Upper lobe of right lung (tissue), 1 donor: ENCODE measurements at regions not wholly inside any gene's neighbourhood (a gene's known extent, or its start where the extent isn't known, plus 50 kb on each side); places are given as distances from the start of the nearest gene placed in this dataset.

Experiments
- ATAC-seq: fragments of 200-7000 bp; cut with Tn5 transposase; one replicate; pipeline ENCODE4 v1.9.1; 2020; ENCODE audit warnings: mild to moderate bottlenecking, moderate library complexity
- DNase-seq: peaks from one replicate; pipeline ENCODE4 v3.0.0-alpha.2; 2020
- H3K27ac ChIP-seq: fragments of 200-600 bp; one replicate; pipeline ENCODE4 v1.8.0; 2022
- H3K27me3 ChIP-seq: fragments of 200-600 bp; one replicate; pipeline ENCODE4 v1.8.0; 2022; ENCODE audit warnings: mild to moderate bottlenecking
- H3K36me3 ChIP-seq: fragments of 200-600 bp; one replicate; pipeline ENCODE4 v1.8.0; 2022
- H3K4me1 ChIP-seq: fragments of 200-600 bp; one replicate; pipeline ENCODE4 v1.8.0; 2022
- H3K4me3 ChIP-seq: fragments of 200-600 bp; one replicate; pipeline ENCODE4 v1.8.0; 2022; ENCODE audit warnings: mild to moderate bottlenecking
- H3K9me3 ChIP-seq: fragments of 200-600 bp; one replicate; pipeline ENCODE4 v1.8.0; 2022
- intact Hi-C: fragments of 100-400 bp; cut with DNase I; formaldehyde crosslinking; loops from one replicate; pipeline ENCODE4 v1.11.0; 2022
- TF ChIP-seq, protein P1 (sequence below): fragments of 200-600 bp; IDR thresholded peaks from one replicate; pipeline ENCODE4 v1.8.0; 2022; ENCODE audit warnings: antibody characterized with exemption
- donor health status: DM: no; HTN: yes; CAD: no; lungs with severe emphysema.

DNA sequence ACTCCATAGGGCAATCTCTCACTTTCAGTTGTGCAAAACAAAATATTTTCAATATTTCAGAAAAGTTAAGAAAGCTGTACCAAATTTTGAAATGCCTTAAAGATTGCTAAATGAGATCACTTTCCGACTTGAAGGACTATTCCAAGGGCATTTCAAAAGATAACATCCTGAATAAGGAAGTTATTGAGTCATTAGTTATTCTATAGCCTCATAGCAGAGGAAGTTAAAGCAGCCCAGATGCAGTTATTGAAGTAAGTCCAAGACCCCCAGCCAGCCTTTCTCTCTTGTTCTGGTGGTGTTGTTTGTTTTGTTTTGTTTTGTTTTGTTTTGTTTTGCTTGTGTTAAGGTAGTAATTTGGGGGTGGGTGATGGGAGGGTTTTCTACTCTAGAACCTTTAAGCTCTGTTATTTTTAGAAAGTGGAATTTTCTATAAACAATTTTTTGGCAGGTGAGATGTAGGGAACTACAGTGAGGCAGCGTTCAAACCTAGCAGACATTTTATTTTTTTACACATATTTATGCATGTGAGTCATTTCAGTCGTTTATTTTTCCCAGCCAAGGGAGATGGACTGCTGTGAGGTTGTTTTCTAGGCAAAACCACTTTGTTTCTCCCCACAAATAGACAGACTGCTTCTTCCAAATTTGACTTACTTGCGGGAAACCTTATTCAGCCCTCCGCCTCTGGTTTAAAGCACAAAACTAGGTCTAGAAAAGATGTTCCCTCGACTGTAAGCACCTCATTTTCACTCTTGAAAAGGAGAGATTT is 216.3 kb upstream of the ARPP21 start:
- no peak for ATAC-seq
- DNase-seq = no peak
- Histone ChIP-seq H3K4me1 (no peaks in the 10 kb centered on the region), H3K36me3 (no peaks in the 10 kb centered on the region), H3K27ac (no peak overlapping the region), H3K4me3 (no peak overlapping the region), H3K27me3 (no peaks in the 10 kb centered on the region), H3K9me3 (no peaks in the 10 kb centered on the region)
- TF ChIP-seq, protein P1, sequence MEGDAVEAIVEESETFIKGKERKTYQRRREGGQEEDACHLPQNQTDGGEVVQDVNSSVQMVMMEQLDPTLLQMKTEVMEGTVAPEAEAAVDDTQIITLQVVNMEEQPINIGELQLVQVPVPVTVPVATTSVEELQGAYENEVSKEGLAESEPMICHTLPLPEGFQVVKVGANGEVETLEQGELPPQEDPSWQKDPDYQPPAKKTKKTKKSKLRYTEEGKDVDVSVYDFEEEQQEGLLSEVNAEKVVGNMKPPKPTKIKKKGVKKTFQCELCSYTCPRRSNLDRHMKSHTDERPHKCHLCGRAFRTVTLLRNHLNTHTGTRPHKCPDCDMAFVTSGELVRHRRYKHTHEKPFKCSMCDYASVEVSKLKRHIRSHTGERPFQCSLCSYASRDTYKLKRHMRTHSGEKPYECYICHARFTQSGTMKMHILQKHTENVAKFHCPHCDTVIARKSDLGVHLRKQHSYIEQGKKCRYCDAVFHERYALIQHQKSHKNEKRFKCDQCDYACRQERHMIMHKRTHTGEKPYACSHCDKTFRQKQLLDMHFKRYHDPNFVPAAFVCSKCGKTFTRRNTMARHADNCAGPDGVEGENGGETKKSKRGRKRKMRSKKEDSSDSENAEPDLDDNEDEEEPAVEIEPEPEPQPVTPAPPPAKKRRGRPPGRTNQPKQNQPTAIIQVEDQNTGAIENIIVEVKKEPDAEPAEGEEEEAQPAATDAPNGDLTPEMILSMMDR = no peak
- intact Hi-C loops = no loop called here

DNA sequence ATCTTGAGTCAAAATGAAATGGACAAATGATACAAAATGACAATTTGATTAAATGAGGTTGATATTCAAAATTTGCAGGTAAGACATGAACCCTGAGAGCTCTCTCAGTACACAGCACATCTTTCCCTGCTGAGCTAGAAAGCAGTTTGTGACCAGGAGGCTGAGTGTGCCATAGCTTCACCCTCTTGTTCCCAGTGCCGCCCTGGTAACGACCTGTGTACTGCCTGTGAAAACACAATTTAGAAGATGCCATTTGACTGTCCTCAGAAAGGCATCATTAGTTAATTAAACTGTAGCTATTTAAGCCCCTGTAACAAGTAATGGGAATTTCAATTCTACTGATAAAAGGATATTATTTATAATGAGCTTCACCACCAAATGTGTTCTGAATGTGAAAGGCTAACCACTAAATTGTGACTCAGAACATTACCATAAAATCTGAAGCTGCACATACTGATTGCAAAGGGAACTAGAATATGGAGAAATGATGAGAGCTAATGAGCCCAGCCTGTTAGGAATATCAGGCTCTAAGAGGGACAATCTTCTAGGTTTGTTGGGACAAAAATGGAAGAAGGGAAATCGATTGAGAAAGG is 212.9 kb upstream of the ARPP21 start:
- no peak for DNase-seq
- Histone ChIP-seq H3K4me3 (no peak overlapping the region), H3K9me3 (no peaks in the 10 kb centered on the region), H3K36me3 (no peaks in the 10 kb centered on the region), H3K27ac (no peak overlapping the region), H3K27me3 (no peaks in the 10 kb centered on the region), H3K4me1 (no peaks in the 10 kb centered on the region)
- ATAC-seq = no peak
- TF ChIP-seq, protein P1 = no peak
- intact Hi-C loops = no loop called here

DNA sequence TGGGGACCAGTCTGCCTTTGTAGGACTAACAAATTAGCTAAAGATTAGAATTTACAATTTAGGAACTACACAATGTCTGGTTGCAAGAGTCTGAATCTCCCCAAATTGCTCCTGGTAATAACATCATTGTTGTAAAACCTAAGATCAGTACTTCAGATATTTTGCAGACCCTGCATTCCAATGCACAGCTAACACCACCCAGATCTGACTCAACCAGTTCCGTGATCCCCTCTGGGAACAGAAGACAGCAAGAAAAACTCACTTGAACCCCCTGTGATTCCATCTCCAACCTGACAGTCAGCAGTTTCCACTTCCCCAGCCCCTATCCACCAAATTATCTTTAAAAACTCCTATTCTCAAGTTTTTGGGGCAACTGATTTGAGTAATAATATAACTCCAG is 201.9 kb upstream of the ARPP21 start:
- no peak for ATAC-seq
- DNase-seq = no peak
- intact Hi-C loops = no loop called here

DNA sequence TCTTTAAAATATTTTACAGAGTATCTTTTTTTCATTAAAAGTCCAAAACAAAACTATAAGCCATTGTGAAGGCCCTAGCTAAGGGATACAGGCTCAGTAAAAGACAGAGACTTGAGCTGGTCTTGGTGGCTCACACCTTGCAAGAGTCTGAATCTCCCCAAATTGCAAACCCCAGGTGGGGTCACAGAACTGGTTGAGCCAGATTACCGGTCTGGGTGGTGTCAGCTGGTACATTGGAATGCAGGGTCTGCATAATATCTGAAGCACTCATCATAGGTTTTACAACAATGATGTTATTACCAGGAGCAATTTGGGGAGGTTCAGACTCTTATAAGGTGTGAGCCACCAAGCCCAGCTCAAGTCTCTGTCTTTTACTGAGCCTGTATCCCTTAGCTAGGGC is 201.2 kb upstream of the ARPP21 start:
- Histone ChIP-seq H3K27ac (no peak overlapping the region), H3K36me3 (no peaks in the 10 kb centered on the region), H3K4me3 (no peak overlapping the region), H3K4me1 (no peaks in the 10 kb centered on the region), H3K9me3 (no peaks in the 10 kb centered on the region), H3K27me3 (no peaks in the 10 kb centered on the region)
- DNase-seq = no peak
- TF ChIP-seq, protein P1 = no peak
- no peak for ATAC-seq
- intact Hi-C loops = no loop called here

More for the DNA sequence above, 201.9 kb upstream of the ARPP21 start:
- TF ChIP-seq, protein P1 = no peak
- Histone ChIP-seq H3K4me1 (no peaks in the 10 kb centered on the region), H3K36me3 (no peaks in the 10 kb centered on the region), H3K27ac (no peak overlapping the region), H3K9me3 (no peaks in the 10 kb centered on the region), H3K4me3 (no peak overlapping the region), H3K27me3 (no peaks in the 10 kb centered on the region)

DNA sequence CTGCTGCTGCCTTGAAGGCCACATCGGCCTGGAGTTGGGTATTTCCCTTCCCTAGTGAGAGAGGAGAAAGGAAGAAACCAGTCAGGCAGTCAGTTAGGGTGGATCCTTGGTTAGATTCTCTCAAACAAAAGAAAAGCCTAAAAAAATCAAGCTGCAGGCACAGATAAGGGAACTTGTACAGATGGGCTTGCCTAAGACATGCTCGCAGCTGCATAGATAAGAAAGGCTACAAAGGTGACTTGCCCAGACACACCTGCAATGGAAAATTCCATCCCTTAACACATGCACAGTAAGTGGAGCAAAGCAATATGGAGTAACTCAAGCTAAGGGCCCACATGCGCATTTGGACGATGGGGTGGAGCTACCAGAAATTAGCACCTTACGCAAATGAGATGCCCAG is 199.7 kb upstream of the ARPP21 start:
- H3K4me3 ChIP-seq = no peak overlapping the region
- H3K27me3 ChIP-seq = no peaks in the 10 kb centered on the region
- no peaks in the 10 kb centered on the region for H3K9me3 ChIP-seq
- H3K36me3 ChIP-seq = no peaks in the 10 kb centered on the region
- intact Hi-C loops = no loop called here
- TF ChIP-seq, protein P1 = no peak
- no peak overlapping the region for H3K27ac ChIP-seq
- ATAC-seq (no peak), DNase-seq (no peak)
- no peaks in the 10 kb centered on the region for H3K4me1 ChIP-seq
